Ovary (tissue), 3 donors: ENCODE measurements at regions not wholly inside any gene's neighbourhood (a gene's known extent, or its start where the extent isn't known, plus 50 kb on each side); places are given as distances from the start of the nearest gene placed in this dataset.

Source experiments
- CTCF ChIP-seq, 3 donors: fragments of 450-650 bp in 2 of 3; fragments of 200-600 bp in 1 of 3; IDR thresholded peaks; one replicate each; pipeline versions ENCODE4 v1.5.1 to v1.8.0; 2016 to 2022; ENCODE audit warnings: antibody characterized with exemption in 3 of 3, mild to moderate bottlenecking in 1 of 3
- EP300 ChIP-seq: sonication (generic); formaldehyde crosslinking; IDR thresholded peaks from one replicate; pipeline ENCODE4 v1.6.1; 2017; ENCODE audit warnings: antibody characterized with exemption
- POLR2A ChIP-seq: fragments of 450-650 bp; IDR thresholded peaks from one replicate; pipeline ENCODE4 v1.6.1; 2017; ENCODE audit warnings: antibody characterized with exemption, mild to moderate bottlenecking, moderate library complexity
- donor health status: DM: no; HTN: no; CAD: no.

DNA sequence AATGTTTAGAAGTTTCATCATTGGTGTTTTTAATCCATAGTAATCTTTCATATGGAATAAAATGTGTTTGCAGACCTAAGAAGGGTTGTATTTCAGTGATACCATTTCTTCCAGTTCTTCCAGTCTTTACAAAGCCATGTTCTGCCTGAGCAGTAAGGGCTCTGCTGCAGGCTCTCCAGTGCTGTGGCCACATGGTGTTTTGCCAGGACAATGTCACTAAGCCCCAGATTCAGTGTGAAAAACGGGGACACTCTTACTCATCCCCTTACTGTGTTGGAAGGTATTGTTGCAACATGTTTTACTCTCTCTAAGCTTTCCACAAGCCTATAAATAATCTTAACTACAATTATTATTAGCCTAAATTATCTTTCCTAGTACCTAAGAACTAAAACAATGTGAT lies 481.4 kb upstream of the CDH7 start:
- no peak for TF ChIP-seq CTCF (IDR thresholded peaks at IDR 0.05)
- no peak for TF ChIP-seq POLR2A
- TF ChIP-seq EP300, result no peak
